H9 (cell line): ENCODE measurements at regions not wholly inside any gene's neighbourhood (a gene's known extent, or its start where the extent isn't known, plus 50 kb on each side); places are given as distances from the start of the nearest gene placed in this dataset.

ENCODE experiments used
- DNase-seq: peaks from one replicate; pipeline ENCODE4 v3.0.0-alpha.2; 2017
- H2AFZ ChIP-seq: one replicate; pipeline ENCODE4 v1.6.1; 2013; ENCODE audit warnings: mild to moderate bottlenecking, low read length, control low read depth, moderate library complexity
- H2AK5ac ChIP-seq: 2 replicates; pipeline ENCODE4 v1.6.1; 2013; ENCODE audit warnings: low read length, control low read depth, mixed read lengths; ENCODE audit not compliant: insufficient read length
- H2BK120ac ChIP-seq: one replicate; pipeline ENCODE4 v1.6.1; 2013; ENCODE audit warnings: low read depth, mild to moderate bottlenecking, low read length, control low read depth, inconsistent platforms; ENCODE audit not compliant: poor library complexity, severe bottlenecking
- H2BK12ac ChIP-seq: 2 replicates; pipeline ENCODE4 v1.6.1; 2013; ENCODE audit warnings: low read length, control low read depth, mixed read lengths, low read depth; ENCODE audit not compliant: insufficient read length
- H2BK15ac ChIP-seq: 2 replicates; pipeline ENCODE4 v1.6.1; 2013; ENCODE audit warnings: low read depth, low read length, control low read depth
- H2BK20ac ChIP-seq: one replicate; pipeline ENCODE4 v1.6.1; 2013; ENCODE audit warnings: low read depth, mild to moderate bottlenecking, low read length, control low read depth, inconsistent platforms; ENCODE audit not compliant: poor library complexity, severe bottlenecking
- H2BK5ac ChIP-seq: 2 replicates; pipeline ENCODE4 v1.6.1; 2013; ENCODE audit warnings: low read length, control low read depth, mixed read lengths; ENCODE audit not compliant: insufficient read length
- H3K14ac ChIP-seq: 2 replicates; pipeline ENCODE4 v1.6.1; 2013; ENCODE audit warnings: low read length, control low read depth; ENCODE audit not compliant: insufficient read depth
- H3K18ac ChIP-seq: 2 replicates; pipeline ENCODE4 v1.6.1; 2013; ENCODE audit warnings: low read depth, mild to moderate bottlenecking, mixed read lengths, low read length, control low read depth; ENCODE audit not compliant: insufficient read length
- H3K23ac ChIP-seq: 2 replicates; pipeline ENCODE4 v1.6.1; 2013; ENCODE audit warnings: low read length, control low read depth, mixed read lengths, low read depth; ENCODE audit not compliant: insufficient read length
- H3K23me2 ChIP-seq: 2 replicates; pipeline ENCODE4 v1.6.1; 2013; ENCODE audit warnings: low read depth, mild to moderate bottlenecking, mixed read lengths, low read length, control low read depth; ENCODE audit not compliant: insufficient read length, poor library complexity, severe bottlenecking
- H3K27ac ChIP-seq: 2 replicates; pipeline ENCODE4 v1.5.1; 2013; ENCODE audit warnings: low read length, control low read depth, mixed read lengths, low read depth; ENCODE audit not compliant: insufficient read length
- H3K27me3 ChIP-seq: 2 replicates; pipeline ENCODE4 v1.6.1; 2013; ENCODE audit warnings: low read length, control low read depth, inconsistent platforms; ENCODE audit not compliant: insufficient read depth
- H3K4ac ChIP-seq: 2 replicates; pipeline ENCODE4 v1.6.1; 2013; ENCODE audit warnings: low read depth, mild to moderate bottlenecking, control low read depth, inconsistent platforms, low read length, moderate library complexity
- H3K4me1 ChIP-seq: 2 replicates; pipeline ENCODE4 v1.6.1; 2013; ENCODE audit warnings: low read length, control low read depth, inconsistent platforms; ENCODE audit not compliant: insufficient read depth
- H3K4me2 ChIP-seq: 2 replicates; pipeline ENCODE4 v1.6.1; 2013; ENCODE audit warnings: low read length, control low read depth, mixed read lengths; ENCODE audit not compliant: insufficient read length, insufficient read depth
- H3K56ac ChIP-seq: 2 replicates; pipeline ENCODE4 v1.6.1; 2013; ENCODE audit warnings: low read depth, mild to moderate bottlenecking, mixed read lengths, low read length, control low read depth; ENCODE audit not compliant: insufficient read length
- H3K79me1 ChIP-seq: 2 replicates; pipeline ENCODE4 v1.6.1; 2013; ENCODE audit warnings: low read depth, mild to moderate bottlenecking, moderate library complexity, low read length, control low read depth, inconsistent platforms; ENCODE audit not compliant: insufficient read depth, poor library complexity, severe bottlenecking
- H3K79me2 ChIP-seq: 2 replicates; pipeline ENCODE4 v1.6.1; 2013; ENCODE audit warnings: low read length, control low read depth, inconsistent platforms; ENCODE audit not compliant: insufficient read depth
- H3K9ac ChIP-seq: 2 replicates; pipeline ENCODE4 v1.6.1; 2013; ENCODE audit warnings: low read length, control low read depth, mixed read lengths; ENCODE audit not compliant: insufficient read length; ENCODE audit errors: extremely low read depth
- H3K9me3 ChIP-seq: one replicate; pipeline ENCODE4 v1.6.1; 2013; ENCODE audit warnings: low read depth, low read length, inconsistent platforms; ENCODE audit not compliant: control insufficient read depth
- H3T11ph ChIP-seq: one replicate; pipeline ENCODE4 v1.6.1; 2013; ENCODE audit warnings: mild to moderate bottlenecking, low read length, control low read depth, inconsistent platforms
- H4K20me1 ChIP-seq: one replicate; pipeline ENCODE4 v1.6.1; 2013; ENCODE audit not compliant: control insufficient read depth, insufficient read length, insufficient read depth
- H4K5ac ChIP-seq: 2 replicates; pipeline ENCODE4 v1.6.1; 2013; ENCODE audit warnings: low read depth, mild to moderate bottlenecking, mixed read lengths, low read length, control low read depth; ENCODE audit not compliant: insufficient read length
- H4K8ac ChIP-seq: replicated peaks from 2 replicates; pipeline ENCODE4 v1.6.1; 2013; ENCODE audit warnings: low read length, control low read depth, mixed read lengths, low read depth; ENCODE audit not compliant: insufficient read length
- H4K91ac ChIP-seq: 2 replicates; pipeline ENCODE4 v1.6.1; 2013; ENCODE audit warnings: low read depth, mild to moderate bottlenecking, moderate library complexity, mixed read lengths, low read length, control low read depth; ENCODE audit not compliant: insufficient read length
- H3K27ac Mint-ChIP-seq, 3 experiments: 2 replicates in 2 of 3; 3 replicates in 1 of 3; pipeline ENCODE4 v1.8.0; 2020 to 2021; ENCODE audit warnings: mixed read lengths in 3 of 3, mild to moderate bottlenecking in 1 of 3, moderate library complexity in 1 of 3
- H3K27me3 Mint-ChIP-seq: 2 replicates; pipeline ENCODE4 v1.8.0; 2021; ENCODE audit warnings: low read depth, mild to moderate bottlenecking, moderate library complexity, mixed read lengths
- H3K36me3 Mint-ChIP-seq, 3 experiments: 2 replicates in 2 of 3; 3 replicates in 1 of 3; pipeline ENCODE4 v1.8.0; 2020 to 2021; ENCODE audit warnings: low read depth in 3 of 3, mixed read lengths in 3 of 3; ENCODE audit not compliant: insufficient read depth in 1 of 3
- H3K4me1 Mint-ChIP-seq, 2 experiments: 2 replicates each; pipeline ENCODE4 v1.8.0; 2020; ENCODE audit warnings: mixed read lengths in 2 of 2
- H3K4me3 Mint-ChIP-seq, 2 experiments: 2 replicates in 1 of 2; 3 replicates in 1 of 2; pipeline ENCODE4 v1.8.0; 2020 to 2021; ENCODE audit warnings: mild to moderate bottlenecking in 2 of 2, mixed read lengths in 2 of 2, moderate library complexity in 1 of 2
- H3K9me3 Mint-ChIP-seq, 2 experiments: 2 replicates in 1 of 2; 3 replicates in 1 of 2; pipeline ENCODE4 v1.8.0; 2020; ENCODE audit warnings: mild to moderate bottlenecking in 2 of 2, mixed read lengths in 2 of 2, moderate library complexity in 1 of 2
- WGBS: extraction: QIAGEN DNeasy Blood & Tissue Kit; methylation state at CpG from one replicate; pipeline ENCODE4 v1.1.7; 2013; ENCODE audit warnings: missing lambda C conversion rate, low lambda C conversion rate, mixed read lengths; ENCODE audit not compliant: insufficient read length; ENCODE audit errors: extremely low coverage; 5-methylcytosine and 5-hydroxymethylcytosine counted together
- TF ChIP-seq, protein P1 (sequence below): fragments of 200-600 bp; sonication (generic); conservative IDR thresholded peaks from 3 replicates; pipeline ENCODE4 v1.8.0; 2021; ENCODE audit warnings: antibody characterized with exemption, mild to moderate bottlenecking

DNA sequence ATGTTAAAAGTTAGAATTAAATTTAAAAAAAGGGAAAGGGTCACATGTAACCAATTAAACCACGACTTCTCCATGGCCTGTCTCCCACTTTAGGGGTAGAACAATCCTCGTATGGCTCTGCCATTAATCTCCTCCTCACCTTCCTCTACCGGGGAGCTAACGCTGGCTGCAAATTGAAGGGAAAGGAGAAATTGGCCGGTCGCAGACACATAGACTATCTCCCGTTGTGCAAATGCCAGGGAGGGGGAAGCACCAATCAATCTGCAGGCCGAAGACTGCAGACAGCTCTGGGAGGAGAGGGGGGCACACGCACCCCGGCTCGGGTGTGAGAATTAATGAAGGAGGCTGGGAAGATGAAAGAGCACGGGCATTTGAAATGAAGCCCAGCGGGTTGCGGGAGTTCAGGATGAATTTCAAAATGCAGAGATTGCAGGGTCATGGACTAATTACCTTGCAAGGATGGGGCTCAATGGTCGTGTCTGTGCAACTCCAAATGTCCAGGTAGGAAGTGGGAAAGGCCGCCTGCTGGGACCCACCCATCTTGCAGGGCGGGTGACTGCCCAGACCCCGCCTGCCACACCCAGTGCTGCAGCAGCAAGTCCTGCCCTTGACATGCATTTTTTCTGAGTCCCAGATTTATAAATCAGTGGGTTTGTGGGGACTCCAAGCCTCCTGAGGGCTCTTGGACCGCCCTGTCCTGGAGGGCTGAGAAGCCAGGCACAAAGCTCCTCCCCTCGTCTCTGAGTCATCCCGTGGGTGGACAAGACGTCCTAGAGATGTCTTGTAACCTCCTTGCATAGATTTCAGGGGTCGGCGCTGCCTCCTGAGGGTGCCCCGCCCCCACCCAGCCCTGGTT is 534.2 kb downstream of the TBC1D22A start:
- Histone ChIP-seq H3K9ac (no peak overlapping the region), H3K23ac (no peak overlapping the region), H2BK15ac (no peak overlapping the region), H4K5ac (no peak overlapping the region), H3K79me1 (no peaks in the 10 kb centered on the region), H3K9me3 (peaks cover 96% of the 10 kb centered on the region), H3K4me2 (no peak overlapping the region), H2BK20ac (no peak overlapping the region), H3K27me3 (no peaks in the 10 kb centered on the region), H3K14ac (no peak overlapping the region), H3K79me2 (no peaks in the 10 kb centered on the region), H3K27ac (no peak overlapping the region), H4K20me1 (no peaks in the 10 kb centered on the region), H3K4ac (no peak overlapping the region), H3K4me1 (no peaks in the 10 kb centered on the region), H2BK12ac (no peak overlapping the region), H2BK120ac (no peak overlapping the region), H2AK5ac (no peak overlapping the region), H4K91ac (no peak overlapping the region), H3K18ac (no peak overlapping the region), H2BK5ac (no peak overlapping the region), H3K23me2 (no peaks in the 10 kb centered on the region), H3K56ac (no peak overlapping the region), H3T11ph (no peak overlapping the region), H2AFZ (no peak overlapping the region), H4K8ac (no peak overlapping the region)
- H3K4me3 Mint-ChIP-seq = no peak overlapping the region
- peaks cover 10% of the 10 kb centered on the region for H3K27me3 Mint-ChIP-seq
- H3K36me3 Mint-ChIP-seq = peaks cover 8 to 48% (median 16%) of the 10 kb centered on the region in 3 experiments; a peak in 6 of 7 replicates
- no peak for DNase-seq
- WGBS = no CpG with 5 or more reads among the region's 25 CpGs
- TF ChIP-seq, protein P1, sequence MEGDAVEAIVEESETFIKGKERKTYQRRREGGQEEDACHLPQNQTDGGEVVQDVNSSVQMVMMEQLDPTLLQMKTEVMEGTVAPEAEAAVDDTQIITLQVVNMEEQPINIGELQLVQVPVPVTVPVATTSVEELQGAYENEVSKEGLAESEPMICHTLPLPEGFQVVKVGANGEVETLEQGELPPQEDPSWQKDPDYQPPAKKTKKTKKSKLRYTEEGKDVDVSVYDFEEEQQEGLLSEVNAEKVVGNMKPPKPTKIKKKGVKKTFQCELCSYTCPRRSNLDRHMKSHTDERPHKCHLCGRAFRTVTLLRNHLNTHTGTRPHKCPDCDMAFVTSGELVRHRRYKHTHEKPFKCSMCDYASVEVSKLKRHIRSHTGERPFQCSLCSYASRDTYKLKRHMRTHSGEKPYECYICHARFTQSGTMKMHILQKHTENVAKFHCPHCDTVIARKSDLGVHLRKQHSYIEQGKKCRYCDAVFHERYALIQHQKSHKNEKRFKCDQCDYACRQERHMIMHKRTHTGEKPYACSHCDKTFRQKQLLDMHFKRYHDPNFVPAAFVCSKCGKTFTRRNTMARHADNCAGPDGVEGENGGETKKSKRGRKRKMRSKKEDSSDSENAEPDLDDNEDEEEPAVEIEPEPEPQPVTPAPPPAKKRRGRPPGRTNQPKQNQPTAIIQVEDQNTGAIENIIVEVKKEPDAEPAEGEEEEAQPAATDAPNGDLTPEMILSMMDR = no peak
- H3K9me3 Mint-ChIP-seq = peaks cover 78 to 89% of the 10 kb centered on the region in 2 experiments
- no peaks in the 10 kb centered on the region for H3K4me1 Mint-ChIP-seq
- no peak overlapping the region for H3K27ac Mint-ChIP-seq
